ENCODE measurements at regions not wholly inside any gene's neighbourhood (a gene's known extent, or its start where the extent isn't known, plus 50 kb on each side); places are given as distances from the start of the nearest gene placed in this dataset.

GRCh38 chr3:3729261-3729660 lies 70.0 kb upstream of the LRRN1 start:
- H3K9me3 ChIP-seq (ENCODE audit: low read length), result no peaks in the 10 kb centered on the region
- POLR2A ChIA-PET, result no interaction called here
- Mint-ChIP-seq H3K4me1 (no peaks in the 10 kb centered on the region), H3K36me3 (peaks cover 0 to 4% (median 0%) of the 10 kb centered on the region in 3 donors), H3K9me3 (peaks cover 0 to 5% (median 4%) of the 10 kb centered on the region in 5 donors), H3K27ac (no peak overlapping the region), H3K4me3 (no peak overlapping the region), H3K27me3 (peaks cover 0 to 2% of the 10 kb centered on the region in 2 donors)
- no peaks in the 10 kb centered on the region for H3K4me1 ChIP-seq (ENCODE audit: insufficient read depth, low read length)
- no peak overlapping the region for H3K27ac ChIP-seq (ENCODE audit: low read depth, low read length)
- H3K36me3 ChIP-seq (ENCODE audit: insufficient read depth, low read length), result no peaks in the 10 kb centered on the region
- no peaks in the 10 kb centered on the region for H3K27me3 ChIP-seq (ENCODE audit: insufficient read depth, low read length, poor library complexity, severe bottlenecking)
- CTCF ChIA-PET, result no interaction called here
- no peak for DNase-seq
- no peak overlapping the region for H3K4me3 ChIP-seq (ENCODE audit: low read length)

GRCh38 chr3:3726549-3726948 lies 72.7 kb upstream of the LRRN1 start:
- Mint-ChIP-seq H3K4me1 (no peaks in the 10 kb centered on the region), H3K9me3 (peaks cover 0 to 5% (median 2%) of the 10 kb centered on the region in 5 donors)

GRCh38 chr3:3714572-3714971 lies 84.7 kb upstream of the LRRN1 start:
- H3K36me3 Mint-ChIP-seq, result peaks cover 0 to 4% (median 1%) of the 10 kb centered on the region in 3 donors
- no peaks in the 10 kb centered on the region for H3K4me1 Mint-ChIP-seq
- DNase-seq, result no peak
- CTCF ChIA-PET, result no interaction called here
- H3K36me3 ChIP-seq (ENCODE audit: insufficient read depth, low read length), result no peaks in the 10 kb centered on the region
- no peak overlapping the region for H3K4me3 ChIP-seq (ENCODE audit: low read length)
- peaks cover 0 to 8% (median 5%) of the 10 kb centered on the region in 5 donors for H3K9me3 Mint-ChIP-seq
- POLR2A ChIA-PET, result no interaction called here
- H3K27ac ChIP-seq (ENCODE audit: low read depth, low read length), result no peak overlapping the region
- H3K27ac Mint-ChIP-seq, result no peak overlapping the region
- no peaks in the 10 kb centered on the region for H3K4me1 ChIP-seq (ENCODE audit: insufficient read depth, low read length)
- H3K9me3 ChIP-seq (ENCODE audit: low read length), result no peaks in the 10 kb centered on the region
- H3K4me3 Mint-ChIP-seq, result no peak overlapping the region
- no peaks in the 10 kb centered on the region for H3K27me3 Mint-ChIP-seq
- no peaks in the 10 kb centered on the region for H3K27me3 ChIP-seq (ENCODE audit: insufficient read depth, low read length, poor library complexity, severe bottlenecking)

More at GRCh38 chr3:3726549-3726948, 72.7 kb upstream of the LRRN1 start:
- peaks cover 0 to 2% of the 10 kb centered on the region in 2 donors for H3K27me3 Mint-ChIP-seq
- no peaks in the 10 kb centered on the region for H3K36me3 Mint-ChIP-seq
- H3K27me3 ChIP-seq (ENCODE audit: insufficient read depth, low read length, poor library complexity, severe bottlenecking), result no peaks in the 10 kb centered on the region
- no peak overlapping the region for H3K4me3 Mint-ChIP-seq
- no peaks in the 10 kb centered on the region for H3K4me1 ChIP-seq (ENCODE audit: insufficient read depth, low read length)
- ChIA-PET CTCF (no interaction called here), POLR2A (no interaction called here)
- no peaks in the 10 kb centered on the region for H3K9me3 ChIP-seq (ENCODE audit: low read length)
- no peak overlapping the region for H3K27ac ChIP-seq (ENCODE audit: low read depth, low read length)
- no peaks in the 10 kb centered on the region for H3K36me3 ChIP-seq (ENCODE audit: insufficient read depth, low read length)
- H3K4me3 ChIP-seq (ENCODE audit: low read length), result no peak overlapping the region
- DNase-seq, result no peak
- H3K27ac Mint-ChIP-seq, result no peak overlapping the region

- H3K4me3 ChIP-seq (ENCODE audit: low read length), result no peak overlapping the region
- Mint-ChIP-seq H3K4me3 (no peak overlapping the region), H3K36me3 (no peaks in the 10 kb centered on the region), H3K4me1 (no peaks in the 10 kb centered on the region), H3K27ac (no peak overlapping the region), H3K27me3 (no peaks in the 10 kb centered on the region), H3K9me3 (peaks cover 0 to 6% (median 3%) of the 10 kb centered on the region in 5 donors)
- no peak overlapping the region for H3K27ac ChIP-seq (ENCODE audit: low read depth, low read length)
- DNase-seq, result no peak
- H3K27me3 ChIP-seq (ENCODE audit: insufficient read depth, low read length, poor library complexity, severe bottlenecking), result no peaks in the 10 kb centered on the region
- POLR2A ChIA-PET, result no interaction called here
- no peaks in the 10 kb centered on the region for H3K4me1 ChIP-seq (ENCODE audit: insufficient read depth, low read length)
- H3K9me3 ChIP-seq (ENCODE audit: low read length), result no peaks in the 10 kb centered on the region
- no peaks in the 10 kb centered on the region for H3K36me3 ChIP-seq (ENCODE audit: insufficient read depth, low read length)
- CTCF ChIA-PET, result no interaction called here
These were observed 86.3 kb upstream of the LRRN1 start for GRCh38 chr3:3712971-3713370.

- Histone ChIP-seq H3K4me1 (ENCODE audit: insufficient read depth, low read length) (no peaks in the 10 kb centered on the region), H3K27ac (ENCODE audit: low read depth, low read length) (no peak overlapping the region), H3K36me3 (ENCODE audit: insufficient read depth, low read length) (no peaks in the 10 kb centered on the region), H3K27me3 (ENCODE audit: insufficient read depth, low read length, poor library complexity, severe bottlenecking) (no peaks in the 10 kb centered on the region), H3K4me3 (ENCODE audit: low read length) (no peak overlapping the region), H3K9me3 (ENCODE audit: low read length) (no peaks in the 10 kb centered on the region)
- ChIA-PET POLR2A (no interaction called here), CTCF (no interaction called here)
- Mint-ChIP-seq H3K27me3 (no peaks in the 10 kb centered on the region), H3K27ac (no peak overlapping the region), H3K9me3 (peaks cover 0 to 6% (median 3%) of the 10 kb centered on the region in 5 donors), H3K4me3 (no peak overlapping the region), H3K36me3 (no peaks in the 10 kb centered on the region), H3K4me1 (no peaks in the 10 kb centered on the region)
- no peak for DNase-seq
These were observed 90.5 kb upstream of the LRRN1 start for GRCh38 chr3:3708769-3709115.

GRCh38 chr3:3707858-3708768 lies 91.1 kb upstream of the LRRN1 start:
- Mint-ChIP-seq H3K9me3 (peaks cover 0 to 6% (median 3%) of the 10 kb centered on the region in 5 donors), H3K27ac (no peak overlapping the region), H3K27me3 (no peaks in the 10 kb centered on the region), H3K4me3 (no peak overlapping the region), H3K4me1 (no peaks in the 10 kb centered on the region), H3K36me3 (no peaks in the 10 kb centered on the region)
- no peak for DNase-seq
- no peaks in the 10 kb centered on the region for H3K4me1 ChIP-seq (ENCODE audit: insufficient read depth, low read length)
- ChIA-PET CTCF (no interaction called here), POLR2A (no interaction called here)
- no peak overlapping the region for H3K27ac ChIP-seq (ENCODE audit: low read depth, low read length)
- H3K36me3 ChIP-seq (ENCODE audit: insufficient read depth, low read length), result no peaks in the 10 kb centered on the region
- no peaks in the 10 kb centered on the region for H3K27me3 ChIP-seq (ENCODE audit: insufficient read depth, low read length, poor library complexity, severe bottlenecking)
- H3K9me3 ChIP-seq (ENCODE audit: low read length), result no peaks in the 10 kb centered on the region
- H3K4me3 ChIP-seq (ENCODE audit: low read length), result no peak overlapping the region

GRCh38 chr3:3705090-3705775 lies 94.0 kb upstream of the LRRN1 start:
- H3K4me3 ChIP-seq (ENCODE audit: low read length), result no peak overlapping the region
- Mint-ChIP-seq H3K27me3 (peaks cover 0 to 1% of the 10 kb centered on the region in 2 donors), H3K4me3 (no peak overlapping the region), H3K27ac (no peak overlapping the region), H3K36me3 (no peaks in the 10 kb centered on the region), H3K9me3 (peaks cover 0 to 4% (median 2%) of the 10 kb centered on the region in 5 donors), H3K4me1 (no peaks in the 10 kb centered on the region)
- no peaks in the 10 kb centered on the region for H3K4me1 ChIP-seq (ENCODE audit: insufficient read depth, low read length)
- no peak overlapping the region for H3K27ac ChIP-seq (ENCODE audit: low read depth, low read length)
- H3K36me3 ChIP-seq (ENCODE audit: insufficient read depth, low read length), result no peaks in the 10 kb centered on the region
- ChIA-PET POLR2A (no interaction called here), CTCF (no interaction called here)
- no peaks in the 10 kb centered on the region for H3K27me3 ChIP-seq (ENCODE audit: insufficient read depth, low read length, poor library complexity, severe bottlenecking)
- no peaks in the 10 kb centered on the region for H3K9me3 ChIP-seq (ENCODE audit: low read length)
- no peak for DNase-seq

GRCh38 chr3:3701949-3702348 lies 97.3 kb upstream of the LRRN1 start:
- H3K27me3 ChIP-seq (ENCODE audit: insufficient read depth, low read length, poor library complexity, severe bottlenecking), result no peaks in the 10 kb centered on the region
- Mint-ChIP-seq H3K27ac (no peak overlapping the region), H3K4me3 (no peak overlapping the region), H3K9me3 (peaks cover 0 to 5% (median 2%) of the 10 kb centered on the region in 5 donors), H3K36me3 (no peaks in the 10 kb centered on the region), H3K4me1 (no peaks in the 10 kb centered on the region), H3K27me3 (peaks cover 0 to 1% of the 10 kb centered on the region in 2 donors)
- H3K4me3 ChIP-seq (ENCODE audit: low read length), result no peak overlapping the region
- no peaks in the 10 kb centered on the region for H3K4me1 ChIP-seq (ENCODE audit: insufficient read depth, low read length)
- DNase-seq, result no peak
- no peaks in the 10 kb centered on the region for H3K36me3 ChIP-seq (ENCODE audit: insufficient read depth, low read length)
- POLR2A ChIA-PET, result no interaction called here
- H3K27ac ChIP-seq (ENCODE audit: low read depth, low read length), result no peak overlapping the region
- no peaks in the 10 kb centered on the region for H3K9me3 ChIP-seq (ENCODE audit: low read length)
- CTCF ChIA-PET, result no interaction called here
